GM19035 (cell line): ENCODE measurements at regions not wholly inside any gene's neighbourhood (a gene's known extent, or its start where the extent isn't known, plus 50 kb on each side); places are given as distances from the start of the nearest gene placed in this dataset.
A peak's percentile ranks its signal among the peaks of the same experiment; 100 is the strongest.

ENCODE experiments used
- ATAC-seq: cut with Tn5 transposase; IDR thresholded peaks from one replicate; pipeline ENCODE4 v1.9.1; 2021; ENCODE audit not compliant: unreplicated experiment

- ATAC-seq, result no peak
Measured at GRCh38 chr7:118013252-118014010, 140.2 kb upstream of the CTTNBP2 start.

DNA sequence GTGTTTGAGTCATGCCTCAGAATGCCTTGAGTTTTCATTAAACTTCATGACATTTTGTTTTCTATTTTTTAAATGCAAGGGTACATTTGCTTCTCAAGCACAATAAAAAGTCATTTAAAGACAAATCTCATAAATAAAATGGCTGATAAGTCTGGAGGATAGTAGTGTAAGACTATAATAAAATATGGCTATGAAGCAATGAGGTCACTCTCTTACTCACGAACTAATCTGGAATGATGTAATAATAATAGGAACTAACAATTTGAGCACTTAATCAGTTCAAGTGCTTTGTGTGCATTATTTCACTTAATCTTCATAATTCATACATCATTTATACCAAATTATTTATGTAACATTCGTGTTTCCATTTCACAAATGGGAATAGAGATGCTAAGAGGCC is 149.3 kb upstream of the CTTNBP2 start:
- no peak for ATAC-seq

DNA sequence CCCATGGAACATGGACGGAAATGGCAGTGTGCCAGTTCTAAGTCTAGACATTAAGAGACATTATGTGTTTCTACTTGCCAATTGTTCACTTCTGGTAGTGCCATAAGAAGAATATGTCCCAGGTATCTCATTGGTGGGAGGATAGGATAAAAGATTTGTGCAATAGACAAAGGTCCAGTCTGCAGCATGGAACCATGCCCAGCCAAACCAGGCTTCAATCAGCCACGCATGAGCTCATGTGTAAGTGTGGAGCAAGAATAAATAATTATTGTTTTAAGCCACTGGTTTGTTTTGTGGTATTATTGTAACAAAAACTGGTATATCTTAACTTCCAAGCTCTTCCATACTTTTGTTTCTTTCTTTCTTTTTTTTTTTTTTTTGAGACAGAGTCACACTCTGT is 153.6 kb upstream of the CTTNBP2 start:
- no peak for ATAC-seq

- ATAC-seq, result no peak
Measured at GRCh38 chr7:118028226-118028625, 155.0 kb upstream of the CTTNBP2 start.

DNA sequence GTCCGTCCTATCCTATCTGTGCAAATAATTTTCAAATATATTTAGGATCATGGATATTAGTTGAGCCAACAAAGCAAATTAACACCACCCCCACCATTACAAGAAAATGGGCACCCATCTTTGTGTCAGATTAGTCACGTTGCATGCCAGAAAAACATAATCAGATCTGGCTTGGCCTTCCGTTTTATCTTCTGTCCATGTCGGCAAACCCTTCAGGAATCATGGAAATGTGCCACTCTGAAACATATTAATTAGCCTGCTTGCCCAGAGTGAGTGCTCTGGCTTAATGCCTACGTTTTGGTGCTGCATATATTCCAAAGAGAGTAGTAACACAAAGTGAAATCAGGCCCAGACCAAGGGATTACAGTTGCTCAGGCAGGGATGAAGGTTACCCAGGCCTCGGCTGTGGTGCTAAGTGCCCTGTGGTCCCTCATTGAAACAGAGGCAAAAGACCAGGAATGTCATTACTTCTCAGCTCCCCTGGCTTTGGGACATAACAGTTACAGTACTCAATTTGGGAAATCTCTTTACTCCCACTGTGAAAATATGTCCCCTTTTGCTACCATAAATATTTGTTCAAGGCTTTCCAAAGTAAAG is 154.0 kb upstream of the LSM8 start:
- ATAC-seq, result no peak

- ATAC-seq, result no peak
Measured at GRCh38 chr7:118033273-118033672, 150.7 kb upstream of the LSM8 start.

GRCh38 chr7:118039963-118040489 is 143.9 kb upstream of the LSM8 start:
- no peak for ATAC-seq

DNA sequence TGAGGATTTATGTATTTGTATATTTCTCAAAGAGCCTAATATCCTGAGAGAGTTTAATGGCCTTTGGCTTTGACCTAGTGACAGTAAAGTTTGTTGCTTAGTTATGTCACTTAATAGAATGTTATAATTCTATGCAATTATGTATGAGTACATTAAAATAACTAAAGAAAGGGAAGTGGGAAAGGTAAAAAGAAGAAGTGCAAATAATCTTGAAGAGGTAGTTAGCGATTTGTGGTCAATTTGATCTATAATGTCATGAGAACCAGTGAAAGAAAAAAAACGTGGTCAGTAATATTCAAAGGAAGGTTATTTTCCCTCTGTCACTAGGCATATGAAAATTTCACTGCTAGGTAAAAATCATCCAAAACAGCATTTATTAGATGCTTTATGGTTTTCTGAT is 143.4 kb upstream of the LSM8 start:
- ATAC-seq, result peak; percentile 62

DNA sequence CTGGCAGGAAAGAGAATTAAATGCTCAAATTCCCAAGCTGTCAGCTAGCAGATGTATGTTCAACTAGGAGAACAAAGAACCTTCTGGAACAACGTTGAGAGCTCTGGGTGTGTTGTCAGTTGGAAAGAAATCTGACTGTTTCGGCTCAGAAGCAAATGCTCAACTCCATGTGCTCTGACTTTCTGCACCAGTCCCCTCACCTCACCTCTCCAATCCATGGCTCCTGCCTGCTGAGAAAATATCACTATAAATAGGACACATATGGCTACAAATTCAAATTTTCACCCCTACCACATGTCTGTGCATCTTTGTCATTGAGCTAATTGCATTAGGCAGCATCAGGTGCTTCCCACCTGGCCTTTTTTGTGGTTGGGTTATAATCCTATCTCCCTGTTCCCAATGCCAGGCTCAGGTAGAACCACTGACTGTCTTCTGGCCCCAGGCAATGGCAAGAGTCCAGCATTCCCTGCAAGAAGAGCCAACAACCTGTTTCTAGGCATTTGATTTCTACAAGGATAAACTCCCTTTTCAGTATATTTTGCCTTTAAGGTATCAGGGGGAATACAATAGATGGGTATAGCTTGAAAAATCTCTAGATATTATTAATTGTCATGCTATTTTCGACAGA is 142.6 kb upstream of the LSM8 start:
- ATAC-seq, result no peak

DNA sequence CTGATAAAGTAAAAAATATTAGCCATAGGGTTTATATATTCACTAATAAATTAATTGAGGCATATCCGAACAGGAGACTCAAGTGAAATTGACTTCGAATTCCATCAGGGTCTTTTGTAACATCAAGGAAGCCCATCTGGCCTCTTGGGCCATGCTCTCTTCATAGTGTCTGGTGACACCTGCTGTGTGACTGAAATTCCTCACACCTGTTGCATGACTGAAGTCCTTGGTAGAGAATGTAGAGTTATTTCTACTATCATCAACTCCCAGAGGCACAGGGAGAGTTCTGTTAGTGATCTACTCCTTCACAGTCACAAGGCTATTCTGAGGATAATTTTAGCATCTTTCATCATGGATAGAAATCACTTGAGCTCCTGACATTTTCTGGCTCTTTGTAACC is 138.3 kb upstream of the LSM8 start:
- ATAC-seq, result no peak

GRCh38 chr7:118046086-118046485 is 137.9 kb upstream of the LSM8 start:
- no peak for ATAC-seq

DNA sequence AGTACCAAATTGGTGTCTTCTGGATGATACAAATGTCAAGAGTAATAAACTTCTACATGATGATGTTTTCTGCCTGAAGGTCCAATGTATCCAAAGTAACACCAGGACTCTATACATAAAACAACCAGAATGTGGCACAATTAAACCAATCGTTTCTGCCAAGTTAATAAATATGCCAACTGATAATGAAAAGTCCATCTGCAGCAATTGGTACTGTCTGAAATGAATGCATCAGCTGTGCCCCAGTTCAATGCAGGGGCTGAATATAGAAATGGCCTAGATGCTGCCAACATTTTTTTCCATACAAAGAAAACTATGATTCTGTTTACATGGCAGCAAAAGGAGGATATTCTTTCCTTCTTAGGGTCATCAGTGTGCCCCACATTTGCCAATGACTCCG is 137.2 kb upstream of the LSM8 start:
- ATAC-seq, result no peak

DNA sequence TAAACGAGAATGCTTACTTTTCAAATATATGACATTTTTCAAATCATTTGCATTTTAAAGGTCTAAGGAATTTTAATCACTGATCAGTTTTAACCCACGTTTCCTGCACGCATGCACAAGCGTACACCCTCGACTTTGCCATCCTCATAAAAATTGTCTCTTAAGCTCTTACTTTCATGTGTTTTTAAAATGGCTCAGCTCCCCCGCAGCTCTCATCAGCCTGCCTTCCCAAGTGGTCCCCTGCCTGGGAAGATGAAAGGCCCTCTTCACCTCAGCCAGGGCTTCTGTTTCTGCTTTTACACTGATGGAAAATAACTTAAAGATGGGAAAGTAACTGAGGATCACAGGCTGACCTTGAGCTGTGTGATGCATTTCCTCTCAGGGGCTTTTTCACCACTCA is 131.6 kb upstream of the LSM8 start:
- no peak for ATAC-seq

DNA sequence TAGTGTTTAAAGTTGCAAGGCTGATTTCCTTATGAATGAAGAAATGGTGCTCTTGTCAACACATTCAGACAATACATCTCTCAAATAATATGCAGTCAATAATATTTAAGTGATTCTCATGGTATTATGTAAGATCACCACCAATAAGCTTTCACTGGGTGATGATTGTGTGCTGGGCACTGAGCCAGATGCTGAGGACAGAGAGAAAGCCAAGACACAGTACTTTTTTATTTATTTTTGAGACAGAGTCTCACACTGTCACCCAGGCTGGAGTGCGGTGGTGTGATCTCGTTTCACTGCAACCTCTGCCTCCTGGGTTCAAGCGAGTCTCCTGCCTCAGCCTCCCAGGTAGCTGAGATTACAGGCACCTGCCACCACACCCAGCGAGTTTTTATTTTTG is 130.6 kb upstream of the LSM8 start:
- no peak for ATAC-seq

- ATAC-seq, result no peak
Measured at GRCh38 chr7:118054529-118054928, 129.4 kb upstream of the LSM8 start.

- ATAC-seq, result no peak
Measured at GRCh38 chr7:118055647-118056046, 128.3 kb upstream of the LSM8 start.

DNA sequence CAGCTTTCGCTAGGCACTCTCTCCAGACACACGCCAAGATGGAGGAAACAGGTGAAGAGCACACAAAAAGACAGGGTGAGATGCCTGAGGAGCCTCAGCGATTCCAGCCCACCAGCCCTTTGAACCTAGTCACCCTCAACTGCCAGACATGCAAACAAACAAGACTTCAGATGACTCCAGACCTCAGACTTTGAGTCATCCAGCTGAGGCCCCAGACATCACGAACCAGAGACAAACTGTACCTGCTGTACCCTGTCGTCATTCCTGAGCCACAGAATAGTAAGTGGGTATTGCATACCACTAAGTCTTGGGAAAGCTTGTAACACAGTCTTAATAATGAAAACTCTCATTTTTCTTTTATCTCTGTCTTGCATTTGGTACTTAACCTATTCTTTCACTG is 126.6 kb upstream of the LSM8 start:
- no peak for ATAC-seq

DNA sequence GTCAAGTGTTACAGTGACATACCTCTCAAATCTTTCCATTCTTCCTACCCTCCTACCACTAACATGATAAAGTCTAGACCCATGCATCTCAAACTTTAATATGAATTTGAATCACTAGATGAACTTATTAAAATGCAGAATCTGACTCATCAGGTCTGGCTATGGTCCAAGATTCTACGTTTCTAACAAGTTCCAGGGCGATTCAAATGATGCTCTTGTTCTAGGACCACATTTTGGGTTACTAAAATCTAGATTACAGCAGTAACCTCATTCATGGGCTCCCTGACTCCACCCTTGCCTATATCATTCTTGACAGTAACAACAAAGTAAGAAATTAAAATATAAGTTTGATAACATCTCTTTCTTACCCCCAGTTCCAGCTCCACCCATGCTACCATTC is 124.8 kb upstream of the LSM8 start:
- no peak for ATAC-seq

DNA sequence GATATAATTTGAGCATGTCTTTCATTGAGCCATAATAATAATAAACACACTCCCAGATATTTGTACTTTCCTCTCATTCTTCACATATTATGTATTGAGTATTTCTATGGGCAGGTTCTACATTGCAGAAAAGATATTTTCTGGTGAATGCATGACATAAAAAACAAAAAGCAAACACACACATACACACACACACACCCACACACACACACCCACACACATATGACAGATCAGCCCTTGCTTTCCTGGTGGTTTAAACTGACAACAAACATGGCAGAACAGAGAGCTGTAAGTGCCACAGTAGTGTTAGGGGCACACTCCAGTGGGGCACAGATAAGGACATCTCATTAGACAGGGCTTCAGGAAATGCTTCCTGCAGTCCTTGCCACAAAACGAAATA is 123.3 kb upstream of the LSM8 start:
- ATAC-seq, result no peak

DNA sequence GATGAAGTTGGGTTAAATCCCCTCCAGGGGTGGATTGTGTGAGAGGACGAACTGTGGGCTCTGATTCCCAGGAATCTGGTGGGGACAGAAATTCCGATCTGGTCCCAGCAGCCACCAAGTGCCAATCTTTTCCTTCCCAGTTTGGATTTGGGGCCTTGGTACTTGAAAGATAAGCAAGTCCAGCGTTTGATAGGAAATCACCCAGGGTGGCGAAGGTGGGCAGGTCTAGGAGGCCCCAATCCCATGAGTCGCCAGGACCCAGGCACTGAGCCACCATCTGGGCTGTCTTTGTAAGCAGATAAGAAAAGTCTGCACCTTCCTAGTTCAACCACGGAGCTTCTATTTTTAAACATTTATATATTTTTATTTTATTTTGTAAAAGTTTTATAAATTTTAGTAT is 122.6 kb upstream of the LSM8 start:
- ATAC-seq, result no peak

GRCh38 chr7:118072893-118073674 is 110.9 kb upstream of the LSM8 start:
- ATAC-seq, result no peak

DNA sequence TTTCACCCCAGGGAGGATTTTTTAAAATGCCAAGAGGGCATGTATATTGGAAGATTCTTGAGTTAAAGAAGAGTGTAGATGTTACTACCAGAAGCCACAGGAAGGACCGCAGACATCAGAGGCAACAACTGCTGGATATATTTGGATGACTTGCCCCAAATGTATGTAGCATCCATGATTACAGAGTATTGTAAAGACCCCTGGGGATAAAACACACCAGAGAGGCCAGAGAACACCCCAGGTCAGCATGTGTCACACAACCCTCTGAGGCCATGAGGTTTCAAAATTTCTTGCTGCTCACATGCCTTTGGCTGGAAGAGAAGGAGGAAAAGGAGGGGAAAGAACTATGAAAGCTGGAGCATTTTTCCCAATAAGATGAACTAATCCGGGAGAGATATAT is 108.0 kb upstream of the LSM8 start:
- no peak for ATAC-seq
